ENCODE measurements at regions not wholly inside any gene's neighbourhood (a gene's known extent, or its start where the extent isn't known, plus 50 kb on each side); places are given as distances from the start of the nearest gene placed in this dataset.

DNA sequence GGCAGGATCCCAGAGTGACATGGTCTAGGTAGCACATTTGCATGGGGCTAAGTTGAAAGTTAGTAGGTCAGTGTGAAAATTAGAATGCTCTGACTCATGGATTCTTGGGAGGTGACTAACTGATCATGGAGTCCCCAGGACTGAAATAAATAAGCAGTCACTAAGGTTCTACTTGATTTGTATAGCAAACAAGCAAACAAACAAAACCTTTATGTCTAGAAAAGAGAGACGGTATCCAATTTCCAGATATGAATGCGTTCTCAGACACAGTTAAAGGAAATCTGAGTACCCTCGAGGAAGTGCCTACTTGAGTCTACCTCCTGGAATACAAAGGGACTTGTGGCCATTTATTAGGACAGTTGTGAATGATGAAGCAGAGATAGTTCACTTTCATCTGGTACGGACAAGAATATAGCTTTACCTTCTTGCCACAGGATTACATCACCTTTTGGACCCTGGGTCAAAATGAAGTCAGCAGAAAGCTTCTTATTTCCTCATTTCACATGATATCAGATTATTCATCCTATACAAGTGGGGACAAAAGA lies 54.3 kb upstream of the AGPS start:
- H3K79me2 ChIP-seq (ENCODE audit: low read length) = no peaks in the 10 kb centered on the region
- H3F3A ChIP-seq (ENCODE audit: low read length, unreplicated experiment) = no peaks in the 10 kb centered on the region
- H3K4me1 ChIP-seq (ENCODE audit: insufficient read depth, low read length) = peaks cover 24% of the 10 kb centered on the region
- H2AFZ ChIP-seq (ENCODE audit: low read length) = no peak overlapping the region
- H3K9me3 ChIP-seq (ENCODE audit: low read length) = no peaks in the 10 kb centered on the region
- H3K4me3 ChIP-seq (ENCODE audit: low read length) = no peak overlapping the region; the same call in 1 of the 2 replicates
- intact Hi-C loops (cut with micrococcal nuclease) = loop anchor here (1.0 kb wide), 1 partner anchor 59 kb away; no protein-coding TSS in a partner anchor
- ChIA-PET CTCF (interaction anchor here (1.0 kb wide), 1 partner anchor 55 kb away, joined by 3 read pairs; no protein-coding TSS in a partner anchor), POLR2A (ENCODE audit: unreplicated experiment) (no interaction called here)
- peak; percentile 89 for ATAC-seq
- peak overlapping the region; percentile 64 for H3K4me2 ChIP-seq (ENCODE audit: low read length)
- H3K36me3 ChIP-seq (ENCODE audit: low read depth, low read length) = no peaks in the 10 kb centered on the region
- H3K9me2 ChIP-seq (replicated peaks; ENCODE audit: low read length) = no peaks in the 10 kb centered on the region
- no TSS peak for BruUV-seq (replicated peaks)
- no peak overlapping the region for H3K9ac ChIP-seq (ENCODE audit: low read length)
- H3K27ac ChIP-seq (ENCODE audit: low read length) = peak overlapping the region; percentile 60
- TF ChIP-seq, protein P1, sequence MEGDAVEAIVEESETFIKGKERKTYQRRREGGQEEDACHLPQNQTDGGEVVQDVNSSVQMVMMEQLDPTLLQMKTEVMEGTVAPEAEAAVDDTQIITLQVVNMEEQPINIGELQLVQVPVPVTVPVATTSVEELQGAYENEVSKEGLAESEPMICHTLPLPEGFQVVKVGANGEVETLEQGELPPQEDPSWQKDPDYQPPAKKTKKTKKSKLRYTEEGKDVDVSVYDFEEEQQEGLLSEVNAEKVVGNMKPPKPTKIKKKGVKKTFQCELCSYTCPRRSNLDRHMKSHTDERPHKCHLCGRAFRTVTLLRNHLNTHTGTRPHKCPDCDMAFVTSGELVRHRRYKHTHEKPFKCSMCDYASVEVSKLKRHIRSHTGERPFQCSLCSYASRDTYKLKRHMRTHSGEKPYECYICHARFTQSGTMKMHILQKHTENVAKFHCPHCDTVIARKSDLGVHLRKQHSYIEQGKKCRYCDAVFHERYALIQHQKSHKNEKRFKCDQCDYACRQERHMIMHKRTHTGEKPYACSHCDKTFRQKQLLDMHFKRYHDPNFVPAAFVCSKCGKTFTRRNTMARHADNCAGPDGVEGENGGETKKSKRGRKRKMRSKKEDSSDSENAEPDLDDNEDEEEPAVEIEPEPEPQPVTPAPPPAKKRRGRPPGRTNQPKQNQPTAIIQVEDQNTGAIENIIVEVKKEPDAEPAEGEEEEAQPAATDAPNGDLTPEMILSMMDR (conservative IDR thresholded peaks at IDR 0.05; ENCODE audit: low read depth, low read length) = no peak
- no peak for TF ChIP-seq EZH2phosphoT487 (IDR thresholded peaks at IDR 0.05; ENCODE audit: borderline replicate concordance, low read length)
- TF ChIP-seq EZH2 (IDR thresholded peaks at IDR 0.05; ENCODE audit: low read length, unreplicated experiment) = no peak
- DNase-seq = peak; percentile 88
- no peaks in the 10 kb centered on the region for H4K20me1 ChIP-seq (ENCODE audit: low read length)
- no peaks in the 10 kb centered on the region for H3K27me3 ChIP-seq (ENCODE audit: low read length)

DNA sequence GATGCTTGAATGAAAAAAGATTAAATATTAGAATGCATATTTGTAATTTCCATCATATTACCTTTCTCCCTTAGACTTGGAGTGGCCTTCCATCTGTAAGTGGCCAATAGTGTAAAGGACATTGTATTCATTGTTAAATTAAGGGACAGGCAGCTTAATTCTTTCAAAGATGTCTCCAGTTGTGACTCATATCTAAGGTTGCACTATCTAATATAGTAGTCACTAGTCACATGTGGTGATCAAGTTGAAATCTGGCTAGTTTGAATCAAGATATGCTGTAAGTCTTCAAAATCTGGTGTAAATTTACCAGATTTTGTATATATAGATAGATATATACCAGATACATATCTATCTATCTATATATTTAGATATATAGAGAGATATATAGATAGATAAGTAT lies 52.4 kb upstream of the AGPS start:
- CTCF ChIA-PET = no interaction called here
- no peak overlapping the region for H2AFZ ChIP-seq (ENCODE audit: low read length)
- H3K4me1 ChIP-seq (ENCODE audit: insufficient read depth, low read length) = peaks cover 20% of the 10 kb centered on the region
- H3K27me3 ChIP-seq (ENCODE audit: low read length) = no peaks in the 10 kb centered on the region
- intact Hi-C loops (cut with micrococcal nuclease) = no loop called here
- no peaks in the 10 kb centered on the region for H3K9me2 ChIP-seq (replicated peaks; ENCODE audit: low read length)
- no peaks in the 10 kb centered on the region for H3K36me3 ChIP-seq (ENCODE audit: low read depth, low read length)
- no TSS peak for BruUV-seq (replicated peaks)
- no peaks in the 10 kb centered on the region for H3K79me2 ChIP-seq (ENCODE audit: low read length)
- DNase-seq (no peak), ATAC-seq (no peak)
- H3K9me3 ChIP-seq (ENCODE audit: low read length) = no peaks in the 10 kb centered on the region
- H3F3A ChIP-seq (ENCODE audit: low read length, unreplicated experiment) = no peaks in the 10 kb centered on the region
- H3K9ac ChIP-seq (ENCODE audit: low read length) = no peak overlapping the region
- no peak overlapping the region for H3K4me2 ChIP-seq (ENCODE audit: low read length)
- H3K27ac ChIP-seq (ENCODE audit: low read length) = no peak overlapping the region
- H4K20me1 ChIP-seq (ENCODE audit: low read length) = no peaks in the 10 kb centered on the region
- no peak for TF ChIP-seq EZH2 (IDR thresholded peaks at IDR 0.05; ENCODE audit: low read length, unreplicated experiment)
- TF ChIP-seq EZH2phosphoT487 (IDR thresholded peaks at IDR 0.05; ENCODE audit: borderline replicate concordance, low read length) = no peak
- TF ChIP-seq, protein P1 (conservative IDR thresholded peaks at IDR 0.05; ENCODE audit: low read depth, low read length) = no peak
- POLR2A ChIA-PET (ENCODE audit: unreplicated experiment) = no interaction called here
- H3K4me3 ChIP-seq (ENCODE audit: low read length) = no peak overlapping the region

DNA sequence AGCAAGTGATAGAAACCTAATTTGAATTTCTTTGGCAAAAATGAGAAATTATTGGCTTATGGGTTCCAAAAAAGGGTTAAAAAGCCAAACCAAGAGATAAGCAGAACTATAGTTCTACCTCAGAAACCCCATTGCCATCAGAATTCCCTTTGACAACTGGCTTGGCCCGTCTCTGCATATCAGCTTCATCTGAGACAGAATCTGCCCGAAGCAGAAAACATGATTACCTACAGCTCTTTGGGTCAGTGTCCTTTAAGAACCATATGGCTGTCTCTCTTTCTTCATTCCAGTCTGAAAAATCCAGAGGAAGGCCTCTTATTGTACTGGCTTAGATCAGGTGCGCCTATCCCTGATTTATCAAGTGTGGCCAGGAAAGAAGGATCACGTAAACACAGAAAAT lies 49.8 kb upstream of the AGPS start:
- no peak for TF ChIP-seq EZH2 (IDR thresholded peaks at IDR 0.05; ENCODE audit: low read length, unreplicated experiment)
- TF ChIP-seq EZH2phosphoT487 (IDR thresholded peaks at IDR 0.05; ENCODE audit: borderline replicate concordance, low read length) = no peak
- TF ChIP-seq, protein P1 (conservative IDR thresholded peaks at IDR 0.05; ENCODE audit: low read depth, low read length) = no peak
- DNase-seq = no peak
- H3F3A ChIP-seq (ENCODE audit: low read length, unreplicated experiment) = no peaks in the 10 kb centered on the region
- ATAC-seq = no peak
- H3K79me2 ChIP-seq (ENCODE audit: low read length) = no peaks in the 10 kb centered on the region
- no peaks in the 10 kb centered on the region for H4K20me1 ChIP-seq (ENCODE audit: low read length)
- peaks cover 14% of the 10 kb centered on the region for H3K4me1 ChIP-seq (ENCODE audit: insufficient read depth, low read length)
- no peaks in the 10 kb centered on the region for H3K36me3 ChIP-seq (ENCODE audit: low read depth, low read length)
- no peak overlapping the region for H3K4me3 ChIP-seq (ENCODE audit: low read length)
- ChIA-PET CTCF (no interaction called here), POLR2A (ENCODE audit: unreplicated experiment) (no interaction called here)
- no peaks in the 10 kb centered on the region for H3K9me2 ChIP-seq (replicated peaks; ENCODE audit: low read length)
- no peak overlapping the region for H3K9ac ChIP-seq (ENCODE audit: low read length)
- no peaks in the 10 kb centered on the region for H3K9me3 ChIP-seq (ENCODE audit: low read length)
- no peaks in the 10 kb centered on the region for H3K27me3 ChIP-seq (ENCODE audit: low read length)
- no TSS peak for BruUV-seq (replicated peaks)
- no peak overlapping the region for H2AFZ ChIP-seq (ENCODE audit: low read length)
- no peak overlapping the region for H3K27ac ChIP-seq (ENCODE audit: low read length)
- no peak overlapping the region for H3K4me2 ChIP-seq (ENCODE audit: low read length)
- intact Hi-C loops (cut with micrococcal nuclease) = no loop called here
